Esophagus squamous epithelium (tissue), 5 donors: ENCODE measurements at regions not wholly inside any gene's neighbourhood (a gene's known extent, or its start where the extent isn't known, plus 50 kb on each side); places are given as distances from the start of the nearest gene placed in this dataset.
"Not testable (repeated sequence)": the region's sequence is repeated elsewhere in the genome, so short reads cannot be mapped to it uniquely, and the experiment has no call there.

Experiments
- DNase-seq: peaks from one replicate; lab custom pipeline; 2025; lab: John Stamatoyannopoulos, UW
- H3K27ac ChIP-seq, 4 donors: fragments of 200-600 bp; sonication (generic); one replicate each; pipeline ENCODE4 v1.5.1; 2016 to 2019; ENCODE audit warnings: mild to moderate bottlenecking in 1 of 4
- H3K27me3 ChIP-seq, 4 donors: fragments of 200-600 bp; sonication (generic); 1 replicate in 3 of 4; 2 replicates in 1 of 4; pipeline versions ENCODE4 v1.5.1 to v1.6.0; 2017 to 2021; ENCODE audit warnings: antibody characterized with exemption in 1 of 4
- H3K36me3 ChIP-seq, 3 donors: fragments of 200-600 bp; sonication (generic); one replicate each; pipeline ENCODE4 v1.5.1; 2016 to 2019
- H3K4me1 ChIP-seq, 3 donors: fragments of 200-600 bp; sonication (generic); one replicate each; pipeline ENCODE4 v1.5.1; 2017 to 2019
- H3K4me3 ChIP-seq, 4 donors: fragments of 200-600 bp; sonication (generic); 1 replicate in 3 of 4; 2 replicates in 1 of 4; pipeline ENCODE4 v1.5.1; 2016 to 2019; ENCODE audit warnings: mild to moderate bottlenecking in 2 of 4, moderate library complexity in 1 of 4
- H3K9me3 ChIP-seq, 3 donors: fragments of 200-600 bp; sonication (generic); one replicate each; pipeline ENCODE4 v1.5.1; 2016 to 2019
- CTCF ChIP-seq, 6 experiments: fragments of 450-650 bp in 4 of 6; fragments of 200-600 bp in 2 of 6; sonication (generic) in 2 of 6; IDR thresholded peaks; one replicate each; pipeline ENCODE4 v1.5.1; 2016 to 2019; ENCODE audit warnings: antibody characterized with exemption in 6 of 6, mild to moderate bottlenecking in 4 of 6, moderate library complexity in 4 of 6
- POLR2A ChIP-seq, 4 donors: fragments of 450-650 bp; IDR thresholded peaks; one replicate each; pipeline ENCODE4 v1.6.1; 2017; ENCODE audit warnings: antibody characterized with exemption in 4 of 4, mild to moderate bottlenecking in 4 of 4, moderate library complexity in 3 of 4
- WGBS, 2 donors: methylation state at CpG; one replicate each; pipeline ENCODE4 v1.1.5; 2018; 5-methylcytosine and 5-hydroxymethylcytosine counted together
- intact Hi-C: fragments of 100-400 bp; cut with DNase I; formaldehyde crosslinking; loops from one replicate; pipeline ENCODE4 v1.15.0; 2022
- donor health status: DM: yes; HTN: yes; CAD: no.

GRCh38 chr3:89533275-89533674 is 425.9 kb downstream of the EPHA3 start:
- TF ChIP-seq POLR2A (IDR thresholded peaks at IDR 0.05) = no peak
- no peak for TF ChIP-seq CTCF (IDR thresholded peaks at IDR 0.05)
- Histone ChIP-seq H3K4me1 (no peaks in the 10 kb centered on the region), H3K27me3 (no peaks in the 10 kb centered on the region), H3K36me3 (no peaks in the 10 kb centered on the region), H3K9me3 (no peaks in the 10 kb centered on the region), H3K27ac (no peak overlapping the region), H3K4me3 (no peak overlapping the region)
- no peak for DNase-seq
- intact Hi-C loops = no loop called here
- 83 to 87% methylated on average over 2 of the region's 2 CpGs for WGBS, 2 donors

- H3K4me1 ChIP-seq, H3K36me3 ChIP-seq, H3K4me3 ChIP-seq, H3K27me3 ChIP-seq, H3K9me3 ChIP-seq, DNase-seq, H3K27ac ChIP-seq, intact Hi-C loops: not testable (repeated sequence)
- 82 to 92% methylated on average over 6 of the region's 6 CpGs for WGBS, 2 donors
These were observed 447.2 kb downstream of the EPHA3 start for GRCh38 chr3:89554587-89554986.

- Histone ChIP-seq H3K36me3 (no peaks in the 10 kb centered on the region), H3K27ac (no peak overlapping the region), H3K27me3 (no peaks in the 10 kb centered on the region), H3K4me1 (no peaks in the 10 kb centered on the region), H3K9me3 (peaks cover 0 to 8% (median 0%) of the 10 kb centered on the region in 3 donors), H3K4me3 (no peak overlapping the region)
- intact Hi-C loops = no loop called here
- DNase-seq = no peak
- 19 to 52% methylated on average over 1 of the region's 1 CpG for WGBS, 2 donors
- no peak for TF ChIP-seq CTCF (IDR thresholded peaks at IDR 0.05)
- TF ChIP-seq POLR2A (IDR thresholded peaks at IDR 0.05) = no peak
These were observed 451.3 kb downstream of the EPHA3 start for GRCh38 chr3:89558711-89559110.

GRCh38 chr3:89560568-89560967 is 453.1 kb downstream of the EPHA3 start:
- no peak for TF ChIP-seq POLR2A (IDR thresholded peaks at IDR 0.05)
- TF ChIP-seq CTCF (IDR thresholded peaks at IDR 0.05) = no peak
- intact Hi-C loops = no loop called here
- Histone ChIP-seq H3K27me3 (no peaks in the 10 kb centered on the region), H3K4me3 (no peak overlapping the region), H3K36me3 (no peaks in the 10 kb centered on the region), H3K9me3 (peaks cover 0 to 7% (median 0%) of the 10 kb centered on the region in 3 donors), H3K4me1 (no peaks in the 10 kb centered on the region), H3K27ac (no peak overlapping the region)
- WGBS, 2 donors = 65 to 85% methylated on average over 1 of the region's 1 CpG
- DNase-seq = no peak

- Histone ChIP-seq H3K36me3 (no peaks in the 10 kb centered on the region), H3K4me3 (no peak overlapping the region), H3K27ac (no peak overlapping the region), H3K4me1 (no peaks in the 10 kb centered on the region), H3K27me3 (no peaks in the 10 kb centered on the region), H3K9me3 (peaks cover 0 to 3% (median 0%) of the 10 kb centered on the region in 3 donors)
- no peak for DNase-seq
- TF ChIP-seq CTCF (IDR thresholded peaks at IDR 0.05) = no peak
- no peak for TF ChIP-seq POLR2A (IDR thresholded peaks at IDR 0.05)
- intact Hi-C loops = no loop called here
- 61 to 86% methylated on average over 1 of the region's 1 CpG for WGBS, 2 donors
These were observed 455.0 kb downstream of the EPHA3 start for GRCh38 chr3:89562373-89562772.

- intact Hi-C loops = no loop called here
- H3K4me1 ChIP-seq = no peaks in the 10 kb centered on the region
These were observed 457.7 kb downstream of the EPHA3 start for GRCh38 chr3:89565098-89565497.

More at GRCh38 chr3:89565098-89565497, 457.7 kb downstream of the EPHA3 start:
- peaks cover 0 to 3% (median 0%) of the 10 kb centered on the region in 3 donors for H3K9me3 ChIP-seq
- TF ChIP-seq CTCF (IDR thresholded peaks at IDR 0.05) (no peak), POLR2A (IDR thresholded peaks at IDR 0.05) (no peak)
- no peak overlapping the region for H3K4me3 ChIP-seq
- H3K27me3 ChIP-seq = no peaks in the 10 kb centered on the region
- H3K27ac ChIP-seq = no peak overlapping the region
- no peak for DNase-seq
- H3K36me3 ChIP-seq = no peaks in the 10 kb centered on the region
